ENCODE measurements at regions not wholly inside any gene's neighbourhood (a gene's known extent, or its start where the extent isn't known, plus 50 kb on each side); places are given as distances from the start of the nearest gene placed in this dataset.

- H3K4me1 Mint-ChIP-seq, result peaks cover 0 to 22% (median 13%) of the 10 kb centered on the region in 3 donors
- peaks cover 0 to 4% (median 2%) of the 10 kb centered on the region in 3 donors for H3K9me3 Mint-ChIP-seq
- no peak overlapping the region for H3K27ac Mint-ChIP-seq
- H3K36me3 Mint-ChIP-seq, result no peaks in the 10 kb centered on the region
- H3K4me3 Mint-ChIP-seq, result peak overlapping the region in 1 of 4 donors; percentile 63
- H3K27me3 Mint-ChIP-seq, result peaks cover 2% of the 10 kb centered on the region
Observed at GRCh38 chr4:26131711-26132110, 189.1 kb upstream of the RBPJ start.

DNA sequence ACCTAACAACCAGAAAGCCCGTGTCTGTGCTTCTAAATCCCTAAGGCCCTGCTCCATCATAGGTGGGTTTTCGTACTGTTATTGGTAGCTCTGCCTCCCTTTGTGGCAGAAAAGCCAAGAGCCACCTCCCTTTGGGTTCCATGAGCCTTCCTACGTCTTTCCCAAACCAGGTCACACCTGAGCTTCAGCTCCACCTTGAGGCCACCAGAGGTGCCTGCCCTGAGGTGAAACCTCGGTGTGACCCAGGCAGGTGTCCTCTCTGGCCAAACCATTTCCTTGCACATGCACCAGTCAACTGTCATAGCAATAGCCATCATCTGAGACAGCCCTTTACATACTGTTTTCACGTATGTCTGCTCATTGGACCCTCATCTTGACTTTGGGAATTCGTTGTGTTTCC, 188.0 kb upstream of the RBPJ start:
- Mint-ChIP-seq H3K9me3 (peaks cover 0 to 4% (median 2%) of the 10 kb centered on the region in 3 donors), H3K27me3 (peaks cover 2% of the 10 kb centered on the region), H3K4me3 (no peak overlapping the region), H3K36me3 (no peaks in the 10 kb centered on the region), H3K4me1 (peaks cover 0 to 22% (median 11%) of the 10 kb centered on the region in 3 donors), H3K27ac (peak overlapping the region in 1 of 3 donors; percentile 71)

DNA sequence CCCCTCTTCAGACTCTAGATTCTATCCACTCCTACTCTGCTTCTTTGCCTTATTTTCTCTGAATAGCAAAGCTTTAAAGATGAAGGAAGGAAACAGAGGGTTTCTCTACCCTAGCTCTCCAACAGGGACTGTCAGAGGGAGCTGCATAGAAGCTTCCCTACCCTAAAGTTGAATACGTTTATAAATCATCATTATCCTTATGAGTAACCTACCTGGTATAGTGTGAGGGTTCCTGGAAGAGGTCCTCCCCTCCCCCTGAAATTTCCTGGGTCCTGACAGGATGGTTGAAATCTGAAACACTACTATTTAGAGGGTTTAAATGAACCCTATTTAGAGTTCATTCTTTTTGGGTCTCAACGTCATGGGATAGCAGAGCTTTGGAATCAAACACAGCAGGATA, 187.0 kb upstream of the RBPJ start:
- Mint-ChIP-seq H3K27ac (peak overlapping the region in 1 of 3 donors; percentile 37), H3K27me3 (peaks cover 2% of the 10 kb centered on the region), H3K9me3 (peaks cover 0 to 2% (median 1%) of the 10 kb centered on the region in 3 donors)

GRCh38 chr4:26135331-26135730, 185.5 kb upstream of the RBPJ start:
- Mint-ChIP-seq H3K36me3 (no peaks in the 10 kb centered on the region), H3K9me3 (peaks cover 0 to 2% (median 0%) of the 10 kb centered on the region in 3 donors), H3K27me3 (peaks cover 2% of the 10 kb centered on the region), H3K4me1 (peaks cover 0 to 22% (median 11%) of the 10 kb centered on the region in 3 donors), H3K27ac (peak overlapping the region in 1 of 3 donors; percentile 31), H3K4me3 (no peak overlapping the region)

More for the DNA sequence above, 187.0 kb upstream of the RBPJ start:
- Mint-ChIP-seq H3K4me1 (peaks cover 0 to 24% (median 11%) of the 10 kb centered on the region in 3 donors), H3K4me3 (no peak overlapping the region), H3K36me3 (no peaks in the 10 kb centered on the region)

GRCh38 chr4:26136615-26137014, 184.2 kb upstream of the RBPJ start:
- Mint-ChIP-seq H3K9me3 (peaks cover 0 to 2% (median 0%) of the 10 kb centered on the region in 3 donors), H3K27ac (no peak overlapping the region), H3K36me3 (no peaks in the 10 kb centered on the region)

GRCh38 chr4:26137288-26137687, 183.5 kb upstream of the RBPJ start:
- no peak overlapping the region for H3K4me3 Mint-ChIP-seq
- H3K4me1 Mint-ChIP-seq, result peaks cover 6 to 13% (median 8%) of the 10 kb centered on the region in 3 donors
- peaks cover 2% of the 10 kb centered on the region for H3K27me3 Mint-ChIP-seq
- no peak overlapping the region for H3K27ac Mint-ChIP-seq
- peaks cover 0 to 2% (median 0%) of the 10 kb centered on the region in 3 donors for H3K9me3 Mint-ChIP-seq
- no peaks in the 10 kb centered on the region for H3K36me3 Mint-ChIP-seq

More at GRCh38 chr4:26136615-26137014, 184.2 kb upstream of the RBPJ start:
- Mint-ChIP-seq H3K4me1 (peaks cover 0 to 14% (median 10%) of the 10 kb centered on the region in 3 donors), H3K27me3 (peaks cover 2% of the 10 kb centered on the region), H3K4me3 (no peak overlapping the region)

- H3K9me3 Mint-ChIP-seq, result peaks cover 0 to 2% (median 0%) of the 10 kb centered on the region in 3 donors
- no peak overlapping the region for H3K27ac Mint-ChIP-seq
- no peaks in the 10 kb centered on the region for H3K36me3 Mint-ChIP-seq
- H3K27me3 Mint-ChIP-seq, result no peaks in the 10 kb centered on the region
- H3K4me3 Mint-ChIP-seq, result no peak overlapping the region
- H3K4me1 Mint-ChIP-seq, result peaks cover 2 to 8% (median 7%) of the 10 kb centered on the region in 3 donors
Observed at GRCh38 chr4:26139310-26139924, 181.4 kb upstream of the RBPJ start.

DNA sequence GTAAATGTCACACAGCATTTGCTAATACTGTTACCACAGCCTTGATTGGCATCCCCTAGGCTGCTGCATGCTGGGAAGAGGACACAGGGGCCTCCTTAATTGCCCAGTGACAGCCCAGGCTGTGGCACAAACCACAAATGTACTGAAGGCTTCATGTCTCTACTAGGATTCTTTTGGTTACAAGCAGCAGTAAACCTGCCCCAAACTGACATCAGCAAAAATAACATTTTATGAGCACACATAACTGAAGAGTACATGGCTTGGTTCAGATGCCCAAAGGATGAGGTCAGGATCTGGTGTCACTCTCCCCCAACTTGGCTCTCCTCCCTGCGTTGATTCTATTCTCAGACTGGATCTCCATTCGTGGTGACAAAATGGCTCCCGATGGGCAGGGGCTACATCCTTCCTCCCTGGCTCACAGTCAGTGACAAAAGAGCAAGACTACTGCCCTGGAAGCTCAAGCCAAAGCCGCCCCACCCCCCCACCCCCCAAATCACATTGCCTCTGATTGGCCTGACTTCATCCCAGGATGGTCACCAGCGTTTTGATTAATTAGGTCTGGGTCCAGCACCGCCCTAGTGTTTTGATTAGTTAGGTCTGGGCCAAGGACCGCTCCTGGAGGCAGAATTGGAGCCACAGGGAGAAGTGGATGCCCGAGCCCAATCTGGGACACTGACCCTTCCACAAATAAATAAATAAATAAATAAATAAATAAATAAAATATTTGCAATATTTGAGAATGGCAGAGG, 180.5 kb upstream of the RBPJ start:
- Mint-ChIP-seq H3K36me3 (no peaks in the 10 kb centered on the region), H3K4me3 (no peak overlapping the region), H3K9me3 (peaks cover 0 to 2% (median 0%) of the 10 kb centered on the region in 3 donors), H3K27ac (no peak overlapping the region), H3K4me1 (peaks cover 8 to 9% (median 8%) of the 10 kb centered on the region in 3 donors), H3K27me3 (peaks cover 2% of the 10 kb centered on the region)

GRCh38 chr4:26141051-26141721, 179.6 kb upstream of the RBPJ start:
- H3K27ac Mint-ChIP-seq, result no peak overlapping the region

DNA sequence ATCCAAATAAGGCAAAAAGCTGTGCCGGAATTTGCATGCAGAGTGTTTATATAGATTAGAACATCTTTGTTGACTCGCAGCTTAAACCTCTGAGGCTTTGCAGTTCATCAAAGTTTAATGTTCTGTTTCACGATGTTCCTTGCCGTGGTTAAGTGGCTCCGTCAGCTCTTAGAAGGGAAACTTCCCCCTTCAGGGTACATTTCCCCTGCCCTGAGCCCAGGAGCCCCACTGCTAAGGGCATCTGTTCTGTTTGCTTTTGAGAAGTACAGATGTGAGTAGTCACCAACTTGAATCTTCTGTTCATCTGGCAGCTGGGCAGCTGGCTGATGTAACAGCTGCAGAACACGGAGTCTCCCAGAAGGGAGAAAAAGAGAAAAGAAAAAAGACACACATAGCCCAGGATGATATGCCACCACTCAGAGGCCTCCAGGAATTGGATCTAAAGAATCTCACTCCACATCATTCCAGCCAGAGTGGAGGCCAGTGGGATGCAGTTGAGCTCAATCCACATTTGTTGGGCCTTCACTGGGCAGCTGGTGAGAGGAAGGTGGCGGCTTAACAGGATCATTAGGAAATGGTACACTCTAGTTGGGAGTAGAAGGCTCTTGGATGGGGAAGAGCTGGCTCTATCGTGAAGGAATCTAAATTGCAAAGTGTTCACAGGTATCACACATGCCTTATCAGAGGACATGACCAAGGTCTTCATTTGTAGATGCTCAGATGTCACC, 178.7 kb upstream of the RBPJ start:
- no peaks in the 10 kb centered on the region for H3K36me3 Mint-ChIP-seq
- peaks cover 2% of the 10 kb centered on the region for H3K27me3 Mint-ChIP-seq
- no peaks in the 10 kb centered on the region for H3K9me3 Mint-ChIP-seq
- H3K4me1 Mint-ChIP-seq, result peaks cover 8 to 9% (median 8%) of the 10 kb centered on the region in 3 donors
- peak overlapping the region in 1 of 4 donors; percentile 73 for H3K4me3 Mint-ChIP-seq
- no peak overlapping the region for H3K27ac Mint-ChIP-seq

More at GRCh38 chr4:26141051-26141721, 179.6 kb upstream of the RBPJ start:
- H3K36me3 Mint-ChIP-seq, result no peaks in the 10 kb centered on the region
- no peak overlapping the region for H3K4me3 Mint-ChIP-seq
- peaks cover 8 to 9% (median 8%) of the 10 kb centered on the region in 3 donors for H3K4me1 Mint-ChIP-seq
- H3K27me3 Mint-ChIP-seq, result peaks cover 2% of the 10 kb centered on the region
- H3K9me3 Mint-ChIP-seq, result no peaks in the 10 kb centered on the region

- no peaks in the 10 kb centered on the region for H3K9me3 Mint-ChIP-seq
- no peak overlapping the region for H3K27ac Mint-ChIP-seq
- H3K36me3 Mint-ChIP-seq, result no peaks in the 10 kb centered on the region
- H3K4me1 Mint-ChIP-seq, result peaks cover 8% of the 10 kb centered on the region in 3 donors
- H3K4me3 Mint-ChIP-seq, result peak overlapping the region in 1 of 4 donors; percentile 49
- peaks cover 2% of the 10 kb centered on the region for H3K27me3 Mint-ChIP-seq
Observed at GRCh38 chr4:26144526-26145155, 176.2 kb upstream of the RBPJ start.

GRCh38 chr4:26145212-26145611, 175.6 kb upstream of the RBPJ start:
- peak overlapping the region in 1 of 4 donors; percentile 49 for H3K4me3 Mint-ChIP-seq
- peaks cover 8% of the 10 kb centered on the region in 3 donors for H3K4me1 Mint-ChIP-seq
- peaks cover 2% of the 10 kb centered on the region for H3K27me3 Mint-ChIP-seq
- H3K9me3 Mint-ChIP-seq, result no peaks in the 10 kb centered on the region
- no peaks in the 10 kb centered on the region for H3K36me3 Mint-ChIP-seq
- H3K27ac Mint-ChIP-seq, result peak overlapping the region in 1 of 3 donors; percentile 26

GRCh38 chr4:26148927-26149326, 171.9 kb upstream of the RBPJ start:
- peaks cover 0 to 6% (median 5%) of the 10 kb centered on the region in 3 donors for H3K4me1 Mint-ChIP-seq
- no peak overlapping the region for H3K27ac Mint-ChIP-seq
- H3K27me3 Mint-ChIP-seq, result peaks cover 2% of the 10 kb centered on the region
- H3K9me3 Mint-ChIP-seq, result no peaks in the 10 kb centered on the region
- no peak overlapping the region for H3K4me3 Mint-ChIP-seq
- peaks cover 1% of the 10 kb centered on the region for H3K36me3 Mint-ChIP-seq

DNA sequence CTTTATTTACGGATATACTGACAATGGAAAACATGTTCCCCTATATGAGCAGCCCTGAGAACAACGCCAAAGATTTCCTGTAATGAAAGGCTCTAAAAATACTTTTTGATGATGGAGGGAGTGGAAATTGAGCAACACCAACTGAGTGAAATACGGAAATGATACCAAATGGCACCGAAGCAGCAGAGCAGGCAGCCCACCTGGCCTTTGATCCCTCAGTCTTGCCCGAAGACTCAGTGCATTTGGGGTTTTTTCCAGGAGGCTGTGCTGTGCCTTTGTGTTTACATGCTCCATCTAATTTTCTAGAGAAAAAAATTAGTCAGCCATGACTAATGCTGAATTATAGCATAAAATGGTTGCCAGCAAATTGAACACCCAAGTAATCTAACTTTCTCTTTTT, 169.9 kb upstream of the RBPJ start:
- no peak overlapping the region for H3K4me3 Mint-ChIP-seq
- H3K4me1 Mint-ChIP-seq, result no peaks in the 10 kb centered on the region
- H3K9me3 Mint-ChIP-seq, result no peaks in the 10 kb centered on the region
- H3K36me3 Mint-ChIP-seq, result peaks cover 1% of the 10 kb centered on the region
- H3K27me3 Mint-ChIP-seq, result no peaks in the 10 kb centered on the region
- H3K27ac Mint-ChIP-seq, result no peak overlapping the region

Measured in IgD-negative memory B cell (primary cell).